Neuron (in vitro differentiated cells): ENCODE measurements at regions not wholly inside any gene's neighbourhood (a gene's known extent, or its start where the extent isn't known, plus 50 kb on each side); places are given as distances from the start of the nearest gene placed in this dataset.

Experiments used
- H2AFZ ChIP-seq: one replicate; pipeline ENCODE4 v1.6.1; 2013; ENCODE audit warnings: low read depth, mild to moderate bottlenecking, inconsistent platforms, low read length, moderate library complexity
- H3K27me3 ChIP-seq: one replicate; pipeline ENCODE4 v1.6.1; 2013; ENCODE audit warnings: low read length; ENCODE audit not compliant: insufficient read depth
- H3K36me3 ChIP-seq: one replicate; pipeline ENCODE4 v1.6.1; 2013; ENCODE audit warnings: low read length; ENCODE audit not compliant: insufficient read depth
- H3K4me1 ChIP-seq: one replicate; pipeline ENCODE4 v1.6.1; 2013; ENCODE audit warnings: low read length; ENCODE audit not compliant: insufficient read depth
- H3K4me3 ChIP-seq: 2 replicates; pipeline ENCODE4 v1.5.1; 2013; ENCODE audit warnings: mild to moderate bottlenecking, low read length, moderate library complexity
- H3K9me3 ChIP-seq: one replicate; pipeline ENCODE4 v1.6.1; 2013; ENCODE audit warnings: low read length

GRCh38 chr1:80751204-80751603 lies 1049.5 kb upstream of the ADGRL2 start:
- H3K36me3 ChIP-seq = no peaks in the 10 kb centered on the region
- no peak overlapping the region for H2AFZ ChIP-seq
- no peak overlapping the region for H3K4me3 ChIP-seq
- no peaks in the 10 kb centered on the region for H3K27me3 ChIP-seq
- no peaks in the 10 kb centered on the region for H3K4me1 ChIP-seq
- H3K9me3 ChIP-seq = no peaks in the 10 kb centered on the region

GRCh38 chr1:80731241-80731894 lies 1069.4 kb upstream of the ADGRL2 start:
- Histone ChIP-seq H3K4me1 (no peaks in the 10 kb centered on the region), H2AFZ (no peak overlapping the region), H3K36me3 (no peaks in the 10 kb centered on the region)

GRCh38 chr1:80722611-80723010 lies 1078.1 kb upstream of the ADGRL2 start:
- Histone ChIP-seq H3K4me1 (no peaks in the 10 kb centered on the region), H3K9me3 (no peaks in the 10 kb centered on the region), H3K27me3 (no peaks in the 10 kb centered on the region), H3K36me3 (no peaks in the 10 kb centered on the region), H3K4me3 (no peak overlapping the region), H2AFZ (no peak overlapping the region)

More at GRCh38 chr1:80731241-80731894, 1069.4 kb upstream of the ADGRL2 start:
- no peaks in the 10 kb centered on the region for H3K27me3 ChIP-seq
- no peak overlapping the region for H3K4me3 ChIP-seq
- H3K9me3 ChIP-seq = peaks cover 4% of the 10 kb centered on the region

GRCh38 chr1:80706526-80706925 lies 1094.2 kb upstream of the ADGRL2 start:
- no peak overlapping the region for H2AFZ ChIP-seq
- H3K9me3 ChIP-seq = no peaks in the 10 kb centered on the region
- H3K36me3 ChIP-seq = no peaks in the 10 kb centered on the region
- no peak overlapping the region for H3K4me3 ChIP-seq
- H3K27me3 ChIP-seq = no peaks in the 10 kb centered on the region
- no peaks in the 10 kb centered on the region for H3K4me1 ChIP-seq

GRCh38 chr1:80678438-80678837 lies 1122.3 kb upstream of the ADGRL2 start:
- Histone ChIP-seq H3K4me3 (no peak overlapping the region), H3K36me3 (peaks cover 3% of the 10 kb centered on the region), H3K9me3 (no peaks in the 10 kb centered on the region), H3K4me1 (peaks cover 8% of the 10 kb centered on the region), H3K27me3 (no peaks in the 10 kb centered on the region), H2AFZ (no peak overlapping the region)

GRCh38 chr1:80675454-80675853 lies 1125.3 kb upstream of the ADGRL2 start:
- no peaks in the 10 kb centered on the region for H3K27me3 ChIP-seq
- H3K9me3 ChIP-seq = no peaks in the 10 kb centered on the region
- H2AFZ ChIP-seq = no peak overlapping the region
- H3K4me3 ChIP-seq = no peak overlapping the region
- peaks cover 8% of the 10 kb centered on the region for H3K4me1 ChIP-seq
- H3K36me3 ChIP-seq = peaks cover 9% of the 10 kb centered on the region

GRCh38 chr1:80673935-80674597 lies 1126.7 kb upstream of the ADGRL2 start:
- no peak overlapping the region for H2AFZ ChIP-seq
- no peaks in the 10 kb centered on the region for H3K27me3 ChIP-seq
- H3K4me1 ChIP-seq = peaks cover 8% of the 10 kb centered on the region
- no peak overlapping the region for H3K4me3 ChIP-seq
- no peaks in the 10 kb centered on the region for H3K9me3 ChIP-seq
- H3K36me3 ChIP-seq = peaks cover 9% of the 10 kb centered on the region

GRCh38 chr1:80668372-80668771 lies 1132.4 kb upstream of the ADGRL2 start:
- H3K27me3 ChIP-seq = no peaks in the 10 kb centered on the region
- H2AFZ ChIP-seq = no peak overlapping the region
- no peak overlapping the region for H3K4me3 ChIP-seq
- no peaks in the 10 kb centered on the region for H3K9me3 ChIP-seq
- no peaks in the 10 kb centered on the region for H3K4me1 ChIP-seq
- H3K36me3 ChIP-seq = peaks cover 6% of the 10 kb centered on the region

- Histone ChIP-seq H3K27me3 (no peaks in the 10 kb centered on the region), H3K9me3 (no peaks in the 10 kb centered on the region), H3K36me3 (peaks cover under 1% of the 10 kb centered on the region), H3K4me3 (no peak overlapping the region), H2AFZ (no peak overlapping the region), H3K4me1 (no peaks in the 10 kb centered on the region)
Measured at GRCh38 chr1:80666073-80666472, 1134.7 kb upstream of the ADGRL2 start.

GRCh38 chr1:80659161-80659560 lies 1141.6 kb upstream of the ADGRL2 start:
- Histone ChIP-seq H3K9me3 (no peaks in the 10 kb centered on the region), H2AFZ (no peak overlapping the region), H3K27me3 (no peaks in the 10 kb centered on the region), H3K4me3 (no peak overlapping the region), H3K4me1 (peaks cover 19% of the 10 kb centered on the region), H3K36me3 (no peaks in the 10 kb centered on the region)

- Histone ChIP-seq H2AFZ (no peak overlapping the region), H3K9me3 (no peaks in the 10 kb centered on the region), H3K27me3 (no peaks in the 10 kb centered on the region), H3K4me1 (peaks cover 19% of the 10 kb centered on the region), H3K36me3 (no peaks in the 10 kb centered on the region), H3K4me3 (no peak overlapping the region)
Measured at GRCh38 chr1:80657707-80658106, 1143.0 kb upstream of the ADGRL2 start.

- no peak overlapping the region for H2AFZ ChIP-seq
- no peaks in the 10 kb centered on the region for H3K36me3 ChIP-seq
- H3K4me3 ChIP-seq = no peak overlapping the region
- peaks cover 19% of the 10 kb centered on the region for H3K4me1 ChIP-seq
- H3K27me3 ChIP-seq = no peaks in the 10 kb centered on the region
- no peaks in the 10 kb centered on the region for H3K9me3 ChIP-seq
Measured at GRCh38 chr1:80657044-80657643, 1143.6 kb upstream of the ADGRL2 start.

- no peak overlapping the region for H2AFZ ChIP-seq
- H3K4me1 ChIP-seq = peaks cover 19% of the 10 kb centered on the region
- no peak overlapping the region for H3K4me3 ChIP-seq
- H3K36me3 ChIP-seq = no peaks in the 10 kb centered on the region
- H3K27me3 ChIP-seq = no peaks in the 10 kb centered on the region
- H3K9me3 ChIP-seq = no peaks in the 10 kb centered on the region
Measured at GRCh38 chr1:80656641-80657040, 1144.1 kb upstream of the ADGRL2 start.
